OCI-LY1 (cell line): ENCODE measurements at regions not wholly inside any gene's neighbourhood (a gene's known extent, or its start where the extent isn't known, plus 50 kb on each side); places are given as distances from the start of the nearest gene placed in this dataset.
"Not testable (repeated sequence)": the region's sequence is repeated elsewhere in the genome, so short reads cannot be mapped to it uniquely, and the experiment has no call there.

Experiments
- H2AFZ ChIP-seq: fragments of 200-600 bp; sonication (generic), shearing (Covaris generic); 2 replicates; pipeline ENCODE4 v1.6.0; 2014; ENCODE audit warnings: antibody characterized with exemption, mild to moderate bottlenecking, low read length
- H3F3A ChIP-seq: fragments of 200-600 bp; sonication (generic), shearing (Covaris generic); 2 replicates; pipeline ENCODE4 v1.6.0; 2014; ENCODE audit warnings: mild to moderate bottlenecking, antibody characterized with exemption, low read length, moderate library complexity; ENCODE audit not compliant: insufficient read depth
- H3K27ac ChIP-seq: fragments of 200-600 bp; sonication (generic); 2 replicates; pipeline ENCODE4 v1.5.1; 2014; ENCODE audit warnings: low read length, mixed run types, mild to moderate bottlenecking, low read depth; ENCODE audit not compliant: poor library complexity, severe bottlenecking
- H3K27me3 ChIP-seq: fragments of 200-600 bp; sonication (generic); 2 replicates; pipeline ENCODE4 v1.6.0; 2014; ENCODE audit warnings: antibody characterized with exemption, mild to moderate bottlenecking, low read length, moderate library complexity; ENCODE audit not compliant: insufficient read depth
- H3K36me3 ChIP-seq: fragments of 200-600 bp; sonication (generic); 2 replicates; pipeline ENCODE4 v1.6.1; 2014; ENCODE audit warnings: mild to moderate bottlenecking, antibody characterized with exemption, low read length, moderate library complexity, mixed read lengths; ENCODE audit not compliant: insufficient read depth
- H3K4me1 ChIP-seq: fragments of 200-600 bp; sonication (generic); 2 replicates; pipeline ENCODE4 v1.5.1; 2014; ENCODE audit warnings: mild to moderate bottlenecking, low read length, moderate library complexity; ENCODE audit not compliant: insufficient read depth, severe bottlenecking
- H3K4me2 ChIP-seq: fragments of 200-600 bp; sonication (generic), shearing (Covaris generic); 2 replicates; pipeline ENCODE4 v1.6.1; 2014; ENCODE audit warnings: low read length
- H3K4me3 ChIP-seq: fragments of 200-600 bp; sonication (generic); 2 replicates; pipeline ENCODE4 v1.5.1; 2014; ENCODE audit warnings: low read length, low read depth, mild to moderate bottlenecking, mixed read lengths; ENCODE audit not compliant: poor library complexity, severe bottlenecking
- H3K79me2 ChIP-seq: fragments of 200-600 bp; shearing (Covaris generic); 2 replicates; pipeline ENCODE4 v1.6.1; 2016; ENCODE audit warnings: mixed run types, low read length, mixed read lengths; ENCODE audit not compliant: insufficient read depth
- H3K9ac ChIP-seq: fragments of 200-600 bp; sonication (generic), shearing (Covaris generic); 2 replicates; pipeline ENCODE4 v1.6.1; 2014; ENCODE audit warnings: mild to moderate bottlenecking, low read length, mixed read lengths
- H3K9me2 ChIP-seq: fragments of 200-600 bp; sonication (generic), shearing (Covaris generic); 2 replicates; pipeline ENCODE4 v1.6.1; 2014; ENCODE audit warnings: low read depth, mild to moderate bottlenecking, low read length, mixed read lengths
- H3K9me3 ChIP-seq: fragments of 200-600 bp; shearing (Covaris generic); 2 replicates; pipeline ENCODE4 v1.6.1; 2014; ENCODE audit warnings: low read length, mixed read lengths
- H4K20me1 ChIP-seq: fragments of 200-600 bp; sonication (generic), shearing (Covaris generic); 2 replicates; pipeline ENCODE4 v1.6.0; 2016; ENCODE audit warnings: mild to moderate bottlenecking, low read length; ENCODE audit not compliant: insufficient read depth
- CTCF ChIP-seq: fragments of 200-600 bp; sonication (generic), shearing (Covaris generic); IDR thresholded peaks from 2 replicates; pipeline ENCODE4 v1.5.1; 2017; ENCODE audit warnings: mild to moderate bottlenecking, antibody characterized with exemption, low read length, moderate library complexity, mixed read lengths
- EZH2 ChIP-seq: fragments of 200-600 bp; sonication (generic), shearing (Covaris generic); IDR thresholded peaks from 2 replicates; pipeline ENCODE4 v1.8.0; 2017; ENCODE audit warnings: borderline replicate concordance, mixed run types, mild to moderate bottlenecking, antibody characterized with exemption, low read length, moderate library complexity, mixed read lengths

- Histone ChIP-seq H3K9me3 (no peaks in the 10 kb centered on the region), H4K20me1 (no peaks in the 10 kb centered on the region), H3K27ac (no peak overlapping the region), H3K9me2 (no peaks in the 10 kb centered on the region), H3F3A (no peaks in the 10 kb centered on the region), H3K4me2 (no peak overlapping the region), H3K4me1 (peaks cover 10% of the 10 kb centered on the region), H3K79me2 (no peaks in the 10 kb centered on the region), H3K27me3 (no peaks in the 10 kb centered on the region), H3K9ac (no peak overlapping the region), H2AFZ (no peak overlapping the region), H3K36me3 (no peaks in the 10 kb centered on the region), H3K4me3 (no peak overlapping the region)
- no peak for TF ChIP-seq EZH2
Observed at GRCh38 chr5:125685771-125686170, 737.4 kb upstream of the GRAMD2B start.

- H3K27me3 ChIP-seq, H3K79me2 ChIP-seq, H3F3A ChIP-seq, H4K20me1 ChIP-seq, H3K36me3 ChIP-seq, H3K4me2 ChIP-seq, H3K27ac ChIP-seq, H3K9ac ChIP-seq, H3K4me3 ChIP-seq, H3K9me3 ChIP-seq, H2AFZ ChIP-seq, H3K4me1 ChIP-seq, H3K9me2 ChIP-seq: not testable (repeated sequence)
Observed at GRCh38 chr5:125691738-125692530, 731.3 kb upstream of the GRAMD2B start.

- H3K9me3 ChIP-seq = no peaks in the 10 kb centered on the region
- no peaks in the 10 kb centered on the region for H3K36me3 ChIP-seq
- H3K4me1 ChIP-seq = peaks cover 15% of the 10 kb centered on the region
- H3K27me3 ChIP-seq = no peaks in the 10 kb centered on the region
- TF ChIP-seq EZH2 = no peak
- no peak for TF ChIP-seq CTCF
- H3K4me2 ChIP-seq = no peak overlapping the region
- H3K9ac ChIP-seq = no peak overlapping the region
- H3K9me2 ChIP-seq = no peaks in the 10 kb centered on the region; the same call in 1 of the 2 replicates
- H2AFZ ChIP-seq = no peak overlapping the region
- H3F3A ChIP-seq = no peaks in the 10 kb centered on the region
- H4K20me1 ChIP-seq = no peaks in the 10 kb centered on the region
- no peaks in the 10 kb centered on the region for H3K79me2 ChIP-seq
- H3K27ac ChIP-seq = no peak overlapping the region
- no peak overlapping the region for H3K4me3 ChIP-seq
Observed at GRCh38 chr5:125695996-125696655, 727.1 kb upstream of the GRAMD2B start.

GRCh38 chr5:125696762-125697161, 726.4 kb upstream of the GRAMD2B start:
- Histone ChIP-seq H4K20me1 (no peaks in the 10 kb centered on the region), H3K4me1 (peaks cover 15% of the 10 kb centered on the region), H3K9me3 (no peaks in the 10 kb centered on the region), H3K27ac (no peak overlapping the region), H3K4me3 (no peak overlapping the region), H3K27me3 (no peaks in the 10 kb centered on the region), H2AFZ (no peak overlapping the region), H3K9ac (no peak overlapping the region), H3K36me3 (no peaks in the 10 kb centered on the region), H3F3A (no peaks in the 10 kb centered on the region), H3K79me2 (no peaks in the 10 kb centered on the region), H3K4me2 (no peak overlapping the region), H3K9me2 (no peaks in the 10 kb centered on the region; the same call in 1 of the 2 replicates)
- TF ChIP-seq CTCF (no peak), EZH2 (no peak)
